ENCODE measurements at regions not wholly inside any gene's neighbourhood (a gene's known extent, or its start where the extent isn't known, plus 50 kb on each side); places are given as distances from the start of the nearest gene placed in this dataset.

DNA sequence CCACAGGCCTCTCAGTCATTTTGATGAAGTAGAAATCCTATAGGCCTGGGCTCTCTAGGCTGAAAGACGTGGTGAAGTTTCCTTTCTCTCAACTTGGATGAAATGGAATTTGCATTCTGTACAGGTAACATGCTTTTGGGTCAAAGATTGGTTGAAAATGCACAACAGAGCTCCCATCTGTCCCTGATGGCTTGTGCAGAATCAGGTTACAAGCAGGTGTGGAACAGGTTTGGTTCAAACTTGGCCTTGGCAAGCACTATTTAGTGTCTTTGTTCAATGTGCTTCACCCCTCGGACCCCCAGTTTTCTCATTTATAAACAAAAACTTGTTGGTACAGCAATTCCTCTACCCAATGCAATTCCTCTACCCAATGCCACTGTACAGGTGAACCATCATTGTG lies 1493.0 kb downstream of the AACS start:
- no peaks in the 10 kb centered on the region for H3K27me3 ChIP-seq (ENCODE audit: insufficient read depth, low read depth, low read length)
- no peak overlapping the region for H3K4me2 ChIP-seq (ENCODE audit: low read length)
- no peaks in the 10 kb centered on the region for H3F3A ChIP-seq (ENCODE audit: insufficient read depth, low read length, poor library complexity, severe bottlenecking)
- H4K20me1 ChIP-seq (ENCODE audit: insufficient read depth), result no peaks in the 10 kb centered on the region
- no peak for TF ChIP-seq CTCF (IDR thresholded peaks at IDR 0.05; ENCODE audit: poor library complexity, severe bottlenecking)
- no peak for TF ChIP-seq EZH2 (IDR thresholded peaks at IDR 0.05; ENCODE audit: borderline replicate concordance, insufficient read depth, low read length, poor library complexity, severe bottlenecking)
- TF ChIP-seq TAF1 (IDR thresholded peaks at IDR 0.05; ENCODE audit: low read depth), result no peak
- TF ChIP-seq EP300 (conservative IDR thresholded peaks at IDR 0.05; ENCODE audit: poor library complexity, severe bottlenecking), result no peak
- no peak for TF ChIP-seq REST (IDR thresholded peaks at IDR 0.05; ENCODE audit: borderline replicate concordance)
- no peak for TF ChIP-seq MXI1 (conservative IDR thresholded peaks at IDR 0.05; ENCODE audit: poor library complexity, severe bottlenecking)
- TF ChIP-seq SMC3 (conservative IDR thresholded peaks at IDR 0.05; ENCODE audit: poor library complexity), result no peak
- no peak for TF ChIP-seq RAD21 (conservative IDR thresholded peaks at IDR 0.05)
- TF ChIP-seq POLR2AphosphoS5 (IDR thresholded peaks at IDR 0.05), result no peak
- H3K79me2 ChIP-seq (replicated peaks; ENCODE audit: insufficient read depth, low read length), result no peaks in the 10 kb centered on the region
- no peaks in the 10 kb centered on the region for H3K9me3 ChIP-seq (ENCODE audit: low read length)
- H3K36me3 ChIP-seq (ENCODE audit: insufficient read depth, low read length), result no peaks in the 10 kb centered on the region
- no peaks in the 10 kb centered on the region for H3K9me2 ChIP-seq (ENCODE audit: insufficient read depth, low read length)
- H3K4me3 ChIP-seq (ENCODE audit: low read length), result no peak overlapping the region
- no peak overlapping the region for H3K27ac ChIP-seq (ENCODE audit: low read length)
- no peak overlapping the region for H3K9ac ChIP-seq (ENCODE audit: low read length)
- H2AFZ ChIP-seq (ENCODE audit: low read depth, low read length), result no peak overlapping the region

DNA sequence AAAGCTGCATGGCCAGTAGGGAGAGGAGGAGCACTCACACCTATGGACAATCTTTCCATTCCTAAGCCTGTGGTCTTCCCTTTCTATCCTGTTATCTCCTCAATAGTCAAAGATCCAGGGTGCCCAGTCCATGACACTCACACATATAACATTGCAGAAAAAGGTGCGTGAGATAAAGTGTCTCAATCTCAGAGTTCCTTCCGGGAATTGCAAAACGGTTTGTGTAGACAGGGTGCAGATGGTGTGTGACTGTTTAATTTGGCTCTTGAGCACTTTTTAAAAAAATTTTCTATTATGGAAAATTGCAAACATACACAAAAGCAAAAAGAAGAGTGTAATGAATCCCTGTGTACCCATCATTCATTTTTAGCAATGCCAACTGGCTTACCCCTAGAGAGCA lies 1493.6 kb downstream of the AACS start:
- no peaks in the 10 kb centered on the region for H3K36me3 ChIP-seq (ENCODE audit: insufficient read depth, low read length)
- no peaks in the 10 kb centered on the region for H3K27me3 ChIP-seq (ENCODE audit: insufficient read depth, low read depth, low read length)
- no peak overlapping the region for H3K9ac ChIP-seq (ENCODE audit: low read length)
- H3K27ac ChIP-seq (ENCODE audit: low read length), result no peak overlapping the region
- H2AFZ ChIP-seq (ENCODE audit: low read depth, low read length), result no peak overlapping the region
- no peak overlapping the region for H3K4me3 ChIP-seq (ENCODE audit: low read length)
- no peaks in the 10 kb centered on the region for H4K20me1 ChIP-seq (ENCODE audit: insufficient read depth)
- H3K9me3 ChIP-seq (ENCODE audit: low read length), result no peaks in the 10 kb centered on the region
- H3F3A ChIP-seq (ENCODE audit: insufficient read depth, low read length, poor library complexity, severe bottlenecking), result no peaks in the 10 kb centered on the region
- H3K9me2 ChIP-seq (ENCODE audit: insufficient read depth, low read length), result no peaks in the 10 kb centered on the region
- no peak overlapping the region for H3K4me2 ChIP-seq (ENCODE audit: low read length)
- H3K79me2 ChIP-seq (replicated peaks; ENCODE audit: insufficient read depth, low read length), result no peaks in the 10 kb centered on the region
- TF ChIP-seq REST (IDR thresholded peaks at IDR 0.05; ENCODE audit: borderline replicate concordance), result no peak
- no peak for TF ChIP-seq RAD21 (conservative IDR thresholded peaks at IDR 0.05)
- no peak for TF ChIP-seq SMC3 (conservative IDR thresholded peaks at IDR 0.05; ENCODE audit: poor library complexity)
- no peak for TF ChIP-seq EP300 (conservative IDR thresholded peaks at IDR 0.05; ENCODE audit: poor library complexity, severe bottlenecking)
- TF ChIP-seq EZH2 (IDR thresholded peaks at IDR 0.05; ENCODE audit: borderline replicate concordance, insufficient read depth, low read length, poor library complexity, severe bottlenecking), result no peak
- TF ChIP-seq TAF1 (IDR thresholded peaks at IDR 0.05; ENCODE audit: low read depth), result no peak
- no peak for TF ChIP-seq CTCF (IDR thresholded peaks at IDR 0.05; ENCODE audit: poor library complexity, severe bottlenecking)
- TF ChIP-seq POLR2AphosphoS5 (IDR thresholded peaks at IDR 0.05), result no peak
- TF ChIP-seq MXI1 (conservative IDR thresholded peaks at IDR 0.05; ENCODE audit: poor library complexity, severe bottlenecking), result no peak
